HepG2 (cell line): ENCODE measurements at regions not wholly inside any gene's neighbourhood (a gene's known extent, or its start where the extent isn't known, plus 50 kb on each side); places are given as distances from the start of the nearest gene placed in this dataset.

Source experiments
- ATAC-seq: fragments of 200-7000 bp; cut with Tn5 transposase; 3 replicates; pipeline ENCODE4 v1.9.1; 2020; ENCODE audit warnings: mild to moderate bottlenecking, moderate library complexity
- BruUV-seq: library from RNA; stranded (reverse); fragments of 400-500 nt; replicated peaks from 2 replicates; lab custom pipeline; 2021; lab: Mats Ljungman, UMichigan
- CTCF ChIA-PET: fragments of 300-600 bp; formaldehyde crosslinking; extraction: SDS; loops from one replicate; lab custom pipeline; 2021; ENCODE audit warnings: low total read pairs, inconsistent platforms, low intra/inter-chr PET ratio; lab: Yijun Ruan, JAX
- POLR2A ChIA-PET: fragments of 350-600 bp; sonication (Branson Sonifier 250); formaldehyde crosslinking; loops from one replicate; lab custom pipeline; 2020; ENCODE audit warnings: antibody characterized with exemption, inconsistent platforms; lab: Yijun Ruan, JAX
- DNase-seq: peaks from one replicate; pipeline ENCODE4 v3.0.0-alpha.2; 2015; ENCODE audit warnings: low spot score
- FAIRE-seq: peaks from 3 replicates; lab custom pipeline; 2011; peaks lifted over from hg19 to GRCh38; lab: Jason Lieb, UNC
- H2AFZ ChIP-seq: one replicate; pipeline ENCODE4 v1.6.1; 2011; ENCODE audit warnings: low read length, inconsistent platforms
- H3K27ac ChIP-seq: fragments of 300-600 bp; 3 replicates; pipeline ENCODE4 v1.8.0; 2011; ENCODE audit warnings: mixed run types, mild to moderate bottlenecking, mixed read lengths, low read length, inconsistent platforms; ENCODE audit not compliant: insufficient read depth; ENCODE audit errors: extremely low read length
- H3K27me3 ChIP-seq, 2 experiments: fragments of 200-600 bp in 1 of 2; 2 replicates in 1 of 2; 3 replicates in 1 of 2; pipeline versions ENCODE4 v1.6.0 to v1.8.0; 2011; ENCODE audit warnings: low read length in 2 of 2, mild to moderate bottlenecking in 2 of 2, moderate library complexity in 2 of 2, inconsistent platforms in 1 of 2; ENCODE audit not compliant: insufficient read depth in 2 of 2, control insufficient read depth in 1 of 2
- H3K36me3 ChIP-seq, 2 experiments: fragments of 200-600 bp in 1 of 2; replicated peaks in 1 of 2; 2 replicates in 1 of 2; 3 replicates in 1 of 2; pipeline versions ENCODE4 v1.5.1 to v1.8.0; 2011; ENCODE audit warnings: low read length in 2 of 2, inconsistent platforms in 1 of 2; ENCODE audit not compliant: insufficient read depth in 2 of 2, control insufficient read depth in 1 of 2
- H3K4me1 ChIP-seq: 2 replicates; pipeline ENCODE4 v1.5.1; 2012; ENCODE audit warnings: low read length, inconsistent platforms; ENCODE audit not compliant: insufficient read depth
- H3K4me2 ChIP-seq: 2 replicates; pipeline ENCODE4 v1.6.0; 2011; ENCODE audit warnings: low read depth, low read length, inconsistent platforms
- H3K4me3 ChIP-seq, 3 experiments: fragments of 200-600 bp in 1 of 3; sonication (generic), shearing (Covaris generic) in 1 of 3; replicated peaks in 1 of 3; 2 replicates each; pipeline ENCODE4 v1.5.1; 2011 to 2016; ENCODE audit warnings: low read length in 3 of 3, inconsistent platforms in 2 of 3, low read depth in 2 of 3, mild to moderate bottlenecking in 2 of 3, control low read depth in 1 of 3, mixed read lengths in 1 of 3; ENCODE audit not compliant: insufficient read depth in 1 of 3
- H3K79me2 ChIP-seq: one replicate; pipeline ENCODE4 v1.6.1; 2011; ENCODE audit warnings: low read length, inconsistent platforms; ENCODE audit not compliant: insufficient read depth
- H3K9ac ChIP-seq: 2 replicates; pipeline ENCODE4 v1.6.0; 2011; ENCODE audit warnings: mild to moderate bottlenecking, low read depth, low read length, inconsistent platforms; ENCODE audit not compliant: insufficient read depth
- H3K9me3 ChIP-seq: 2 replicates; pipeline ENCODE4 v1.5.1; 2012; ENCODE audit warnings: mild to moderate bottlenecking, low read length
- H4K20me1 ChIP-seq: 2 replicates; pipeline ENCODE4 v1.6.0; 2011; ENCODE audit warnings: inconsistent platforms, mild to moderate bottlenecking, low read length, moderate library complexity; ENCODE audit not compliant: insufficient read depth
- IRX3 ChIP-seq: sonication (generic); formaldehyde crosslinking; IDR thresholded peaks from 2 replicates; pipeline ENCODE4 v1.8.1; 2023; ENCODE audit warnings: mild to moderate bottlenecking, low read depth, missing genetic modification reagents, borderline replicate concordance
- KLF12 ChIP-seq: sonication (generic); formaldehyde crosslinking; IDR thresholded peaks from 2 replicates; pipeline ENCODE4 v1.4.0; 2020; ENCODE audit warnings: missing genetic modification reagents, borderline replicate concordance
- MAFF ChIP-seq: IDR thresholded peaks from 2 replicates; pipeline ENCODE4 v1.6.1; 2011; ENCODE audit warnings: low read depth, low read length, improper control_type of control experiment
- NFE2 ChIP-seq: sonication (generic); formaldehyde crosslinking; IDR thresholded peaks from 2 replicates; pipeline ENCODE4 v1.4.0; 2020; ENCODE audit warnings: missing genetic modification reagents
- RELA ChIP-seq: sonication (generic); formaldehyde crosslinking; IDR thresholded peaks from 2 replicates; pipeline ENCODE4 v1.4.0; 2020; ENCODE audit warnings: missing genetic modification reagents
- RFX5 ChIP-seq: IDR thresholded peaks from 2 replicates; pipeline ENCODE4 v1.6.1; 2011; ENCODE audit warnings: low read depth, low read length, improper control_type of control experiment
- SALL2 ChIP-seq: sonication (generic); formaldehyde crosslinking; IDR thresholded peaks from 2 replicates; pipeline ENCODE4 v1.8.1; 2023; ENCODE audit warnings: mild to moderate bottlenecking, missing genetic modification reagents, inconsistent platforms
- SIX4 ChIP-seq: sonication (generic); formaldehyde crosslinking; IDR thresholded peaks from 2 replicates; pipeline ENCODE4 v1.4.0; 2020; ENCODE audit warnings: missing genetic modification reagents
- SP2 ChIP-seq: sonication (generic); formaldehyde crosslinking; IDR thresholded peaks from 2 replicates; pipeline ENCODE4 v1.5.1; 2020; ENCODE audit warnings: mild to moderate bottlenecking, missing genetic modification reagents
- SP4 ChIP-seq: sonication (generic); formaldehyde crosslinking; IDR thresholded peaks from 2 replicates; pipeline ENCODE4 v1.8.1; 2023; ENCODE audit warnings: mild to moderate bottlenecking, missing genetic modification reagents
- TRIM24 ChIP-seq: sonication (generic); formaldehyde crosslinking; IDR thresholded peaks from 2 replicates; pipeline ENCODE4 v1.8.0; 2022; ENCODE audit warnings: mild to moderate bottlenecking, missing genetic modification reagents
- ZBTB7B ChIP-seq: sonication (generic); formaldehyde crosslinking; IDR thresholded peaks from 2 replicates; pipeline ENCODE4 v1.4.0; 2020; ENCODE audit warnings: missing genetic modification reagents
- ZNF552 ChIP-seq: sonication (generic); formaldehyde crosslinking; IDR thresholded peaks from 2 replicates; pipeline ENCODE4 v1.9.0; 2022; ENCODE audit warnings: missing genetic modification reagents, mild to moderate bottlenecking, borderline replicate concordance
- ZNF660 ChIP-seq: sonication (generic); formaldehyde crosslinking; IDR thresholded peaks from 2 replicates; pipeline ENCODE4 v1.5.1; 2020; ENCODE audit warnings: mild to moderate bottlenecking, low read depth, missing genetic modification reagents, borderline replicate concordance
- ZNF768 ChIP-seq: sonication (generic); formaldehyde crosslinking; IDR thresholded peaks from 2 replicates; pipeline ENCODE4 v1.4.0; 2020; ENCODE audit warnings: missing genetic modification reagents
- ZNF782 ChIP-seq: sonication (generic); formaldehyde crosslinking; IDR thresholded peaks from 2 replicates; pipeline ENCODE4 v1.4.0; 2020; ENCODE audit warnings: missing genetic modification reagents, mild to moderate bottlenecking, borderline replicate concordance
- WGBS: methylation state at CpG from one replicate; pipeline ENCODE4 v1.1.6; 2017; ENCODE audit warnings: low lambda C conversion rate; 5-methylcytosine and 5-hydroxymethylcytosine counted together
- in situ Hi-C: cut with HindIII; loops from 2 replicates; pipeline ENCODE4 v1.10.0; 2017; ENCODE audit warnings: low pct_unique_long_range_greater_than_20kb; ENCODE audit not compliant: extremely low pct_ligation_motif_present
- intact Hi-C: fragments of 100-400 bp; cut with micrococcal nuclease; formaldehyde crosslinking; loops from one replicate; pipeline ENCODE4 v1.10.0; 2022; ENCODE audit not compliant: unreplicated experiment
- TF ChIP-seq, protein P1 (sequence below): sonication (generic); formaldehyde crosslinking; IDR thresholded peaks from 2 replicates; pipeline ENCODE4 v1.4.0; 2020; ENCODE audit warnings: missing genetic modification reagents, borderline replicate concordance
- TF ChIP-seq, protein P2 (sequence below): sonication (generic); formaldehyde crosslinking; IDR thresholded peaks from 2 replicates; pipeline ENCODE4 v1.9.0; 2021; ENCODE audit warnings: missing genetic modification reagents, borderline replicate concordance
- TF ChIP-seq, protein P3 (sequence below): sonication (generic); formaldehyde crosslinking; IDR thresholded peaks from 2 replicates; pipeline ENCODE4 v1.5.0; 2020; ENCODE audit warnings: missing genetic modification reagents

DNA sequence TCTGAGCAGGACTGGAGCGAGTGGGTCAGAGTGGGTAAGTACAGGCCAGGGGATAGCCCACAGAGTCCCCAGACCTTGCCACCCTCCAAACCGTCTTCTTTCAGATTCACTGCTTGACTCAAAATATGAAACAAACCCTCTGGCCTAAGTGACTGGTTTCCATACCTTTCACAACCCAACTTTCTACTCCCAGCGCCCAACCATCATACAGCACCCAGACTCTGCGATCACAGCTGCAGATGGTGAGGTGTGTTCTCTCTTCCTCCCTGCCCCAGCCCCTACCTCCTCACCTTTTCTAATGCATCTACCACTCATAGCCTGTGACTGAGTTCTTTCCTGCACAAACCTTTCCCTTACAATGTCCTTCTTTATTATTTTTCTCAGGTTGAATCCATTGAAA lies 92.0 kb upstream of the CELF2 start:
- no peaks in the 10 kb centered on the region for H3K36me3 ChIP-seq
- H3K4me1 ChIP-seq: no peaks in the 10 kb centered on the region
- 21% methylated on average over 2 of the region's 4 CpGs for WGBS
- ChIA-PET POLR2A (no interaction called here), CTCF (no interaction called here)
- no peak overlapping the region for H3K27ac ChIP-seq
- H3K9ac ChIP-seq: no peak overlapping the region
- ATAC-seq: no peak
- H3K79me2 ChIP-seq: no peaks in the 10 kb centered on the region
- H2AFZ ChIP-seq: no peak overlapping the region
- no peaks in the 10 kb centered on the region for H3K27me3 ChIP-seq
- TF ChIP-seq KLF12 (CRISPR knock-in tag) (no peak), TRIM24 (CRISPR knock-in tag) (no peak), ZNF782 (CRISPR knock-in tag) (no peak), ZNF552 (CRISPR knock-in tag) (no peak), IRX3 (CRISPR knock-in tag) (no peak), ZNF768 (CRISPR knock-in tag) (no peak), ZNF660 (CRISPR knock-in tag) (no peak), SALL2 (no peak), NFE2 (CRISPR knock-in tag) (no peak), ZBTB7B (CRISPR knock-in tag) (no peak), SP4 (CRISPR knock-in tag) (no peak), RELA (CRISPR knock-in tag) (no peak), MAFF (no peak), SP2 (CRISPR knock-in tag) (no peak), RFX5 (no peak), SIX4 (no peak)
- TF ChIP-seq, protein P1, sequence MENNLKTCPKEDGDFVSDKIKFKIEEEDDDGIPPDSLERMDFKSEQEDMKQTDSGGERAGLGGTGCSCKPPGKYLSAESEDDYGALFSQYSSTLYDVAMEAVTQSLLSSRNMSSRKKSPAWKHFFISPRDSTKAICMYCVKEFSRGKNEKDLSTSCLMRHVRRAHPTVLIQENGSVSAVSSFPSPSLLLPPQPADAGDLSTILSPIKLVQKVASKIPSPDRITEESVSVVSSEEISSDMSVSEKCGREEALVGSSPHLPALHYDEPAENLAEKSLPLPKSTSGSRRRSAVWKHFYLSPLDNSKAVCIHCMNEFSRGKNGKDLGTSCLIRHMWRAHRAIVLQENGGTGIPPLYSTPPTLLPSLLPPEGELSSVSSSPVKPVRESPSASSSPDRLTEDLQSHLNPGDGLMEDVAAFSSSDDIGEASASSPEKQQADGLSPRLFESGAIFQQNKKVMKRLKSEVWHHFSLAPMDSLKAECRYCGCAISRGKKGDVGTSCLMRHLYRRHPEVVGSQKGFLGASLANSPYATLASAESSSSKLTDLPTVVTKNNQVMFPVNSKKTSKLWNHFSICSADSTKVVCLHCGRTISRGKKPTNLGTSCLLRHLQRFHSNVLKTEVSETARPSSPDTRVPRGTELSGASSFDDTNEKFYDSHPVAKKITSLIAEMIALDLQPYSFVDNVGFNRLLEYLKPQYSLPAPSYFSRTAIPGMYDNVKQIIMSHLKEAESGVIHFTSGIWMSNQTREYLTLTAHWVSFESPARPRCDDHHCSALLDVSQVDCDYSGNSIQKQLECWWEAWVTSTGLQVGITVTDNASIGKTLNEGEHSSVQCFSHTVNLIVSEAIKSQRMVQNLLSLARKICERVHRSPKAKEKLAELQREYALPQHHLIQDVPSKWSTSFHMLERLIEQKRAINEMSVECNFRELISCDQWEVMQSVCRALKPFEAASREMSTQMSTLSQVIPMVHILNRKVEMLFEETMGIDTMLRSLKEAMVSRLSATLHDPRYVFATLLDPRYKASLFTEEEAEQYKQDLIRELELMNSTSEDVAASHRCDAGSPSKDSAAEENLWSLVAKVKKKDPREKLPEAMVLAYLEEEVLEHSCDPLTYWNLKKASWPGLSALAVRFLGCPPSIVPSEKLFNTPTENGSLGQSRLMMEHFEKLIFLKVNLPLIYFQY (CRISPR knock-in tag): no peak
- TF ChIP-seq, protein P2, sequence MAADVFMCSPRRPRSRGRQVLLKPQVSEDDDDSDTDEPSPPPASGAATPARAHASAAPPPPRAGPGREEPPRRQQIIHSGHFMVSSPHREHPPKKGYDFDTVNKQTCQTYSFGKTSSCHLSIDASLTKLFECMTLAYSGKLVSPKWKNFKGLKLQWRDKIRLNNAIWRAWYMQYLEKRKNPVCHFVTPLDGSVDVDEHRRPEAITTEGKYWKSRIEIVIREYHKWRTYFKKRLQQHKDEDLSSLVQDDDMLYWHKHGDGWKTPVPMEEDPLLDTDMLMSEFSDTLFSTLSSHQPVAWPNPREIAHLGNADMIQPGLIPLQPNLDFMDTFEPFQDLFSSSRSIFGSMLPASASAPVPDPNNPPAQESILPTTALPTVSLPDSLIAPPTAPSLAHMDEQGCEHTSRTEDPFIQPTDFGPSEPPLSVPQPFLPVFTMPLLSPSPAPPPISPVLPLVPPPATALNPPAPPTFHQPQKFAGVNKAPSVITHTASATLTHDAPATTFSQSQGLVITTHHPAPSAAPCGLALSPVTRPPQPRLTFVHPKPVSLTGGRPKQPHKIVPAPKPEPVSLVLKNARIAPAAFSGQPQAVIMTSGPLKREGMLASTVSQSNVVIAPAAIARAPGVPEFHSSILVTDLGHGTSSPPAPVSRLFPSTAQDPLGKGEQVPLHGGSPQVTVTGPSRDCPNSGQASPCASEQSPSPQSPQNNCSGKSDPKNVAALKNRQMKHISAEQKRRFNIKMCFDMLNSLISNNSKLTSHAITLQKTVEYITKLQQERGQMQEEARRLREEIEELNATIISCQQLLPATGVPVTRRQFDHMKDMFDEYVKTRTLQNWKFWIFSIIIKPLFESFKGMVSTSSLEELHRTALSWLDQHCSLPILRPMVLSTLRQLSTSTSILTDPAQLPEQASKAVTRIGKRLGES (CRISPR knock-in tag): no peak
- TF ChIP-seq, protein P3, sequence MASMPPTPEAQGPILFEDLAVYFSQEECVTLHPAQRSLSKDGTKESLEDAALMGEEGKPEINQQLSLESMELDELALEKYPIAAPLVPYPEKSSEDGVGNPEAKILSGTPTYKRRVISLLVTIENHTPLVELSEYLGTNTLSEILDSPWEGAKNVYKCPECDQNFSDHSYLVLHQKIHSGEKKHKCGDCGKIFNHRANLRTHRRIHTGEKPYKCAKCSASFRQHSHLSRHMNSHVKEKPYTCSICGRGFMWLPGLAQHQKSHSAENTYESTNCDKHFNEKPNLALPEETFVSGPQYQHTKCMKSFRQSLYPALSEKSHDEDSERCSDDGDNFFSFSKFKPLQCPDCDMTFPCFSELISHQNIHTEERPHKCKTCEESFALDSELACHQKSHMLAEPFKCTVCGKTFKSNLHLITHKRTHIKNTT (CRISPR knock-in tag): no peak
- H4K20me1 ChIP-seq: no peaks in the 10 kb centered on the region
- H3K4me2 ChIP-seq: no peak overlapping the region
- BruUV-seq: no TSS peak
- in situ Hi-C loops: no loop called here
- H3K9me3 ChIP-seq: no peaks in the 10 kb centered on the region
- no peak for DNase-seq
- FAIRE-seq: no peak
- intact Hi-C loops: no loop called here
- H3K4me3 ChIP-seq: no peak overlapping the region
